ENCODE measurements at regions not wholly inside any gene's neighbourhood (a gene's known extent, or its start where the extent isn't known, plus 50 kb on each side); places are given as distances from the start of the nearest gene placed in this dataset.
"Not testable (repeated sequence)": the region's sequence is repeated elsewhere in the genome, so short reads cannot be mapped to it uniquely, and the experiment has no call there.

GRCh38 chr9:134570151-134570621, 71.4 kb upstream of the COL5A1 start:
- H3K9me3 ChIP-seq: peaks cover 0 to 29% (median 0%) of the 10 kb centered on the region in 4 donors
- no peak overlapping the region for H3K4me3 ChIP-seq
- H3K4me1 ChIP-seq: peaks cover 0 to 18% (median 0%) of the 10 kb centered on the region in 4 donors
- WGBS, 2 donors: 83 to 84% methylated on average over 10 of the region's 10 CpGs
- no peak for DNase-seq (ENCODE audit: low spot score in 2 of 2)
- H3K27ac ChIP-seq: no peak overlapping the region
- H3K27me3 ChIP-seq: no peaks in the 10 kb centered on the region
- no peaks in the 10 kb centered on the region for H3K36me3 ChIP-seq
- no peak for TF ChIP-seq POLR2A (IDR thresholded peaks at IDR 0.05)
- TF ChIP-seq EP300 (IDR thresholded peaks at IDR 0.05): no peak
- TF ChIP-seq, protein P1, sequence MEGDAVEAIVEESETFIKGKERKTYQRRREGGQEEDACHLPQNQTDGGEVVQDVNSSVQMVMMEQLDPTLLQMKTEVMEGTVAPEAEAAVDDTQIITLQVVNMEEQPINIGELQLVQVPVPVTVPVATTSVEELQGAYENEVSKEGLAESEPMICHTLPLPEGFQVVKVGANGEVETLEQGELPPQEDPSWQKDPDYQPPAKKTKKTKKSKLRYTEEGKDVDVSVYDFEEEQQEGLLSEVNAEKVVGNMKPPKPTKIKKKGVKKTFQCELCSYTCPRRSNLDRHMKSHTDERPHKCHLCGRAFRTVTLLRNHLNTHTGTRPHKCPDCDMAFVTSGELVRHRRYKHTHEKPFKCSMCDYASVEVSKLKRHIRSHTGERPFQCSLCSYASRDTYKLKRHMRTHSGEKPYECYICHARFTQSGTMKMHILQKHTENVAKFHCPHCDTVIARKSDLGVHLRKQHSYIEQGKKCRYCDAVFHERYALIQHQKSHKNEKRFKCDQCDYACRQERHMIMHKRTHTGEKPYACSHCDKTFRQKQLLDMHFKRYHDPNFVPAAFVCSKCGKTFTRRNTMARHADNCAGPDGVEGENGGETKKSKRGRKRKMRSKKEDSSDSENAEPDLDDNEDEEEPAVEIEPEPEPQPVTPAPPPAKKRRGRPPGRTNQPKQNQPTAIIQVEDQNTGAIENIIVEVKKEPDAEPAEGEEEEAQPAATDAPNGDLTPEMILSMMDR (IDR thresholded peaks at IDR 0.05): no peak

- TF ChIP-seq, protein P1 (IDR thresholded peaks at IDR 0.05): no peak
- TF ChIP-seq EP300 (IDR thresholded peaks at IDR 0.05) (no peak), POLR2A (IDR thresholded peaks at IDR 0.05) (no peak)
- Histone ChIP-seq H3K4me1 (peaks cover 0 to 22% (median 0%) of the 10 kb centered on the region in 4 donors), H3K27ac (peak overlapping the region in 1 of 4 donors; percentile 24), H3K36me3 (no peaks in the 10 kb centered on the region), H3K27me3 (no peaks in the 10 kb centered on the region), H3K9me3 (peaks cover 0 to 23% (median 0%) of the 10 kb centered on the region in 4 donors), H3K4me3 (no peak overlapping the region)
- WGBS, 2 donors: 70 to 71% methylated on average over 17 to 18 of the region's 18 CpGs
- DNase-seq (ENCODE audit: low spot score in 2 of 2): no peak
Measured at GRCh38 chr9:134570711-134571325, 70.8 kb upstream of the COL5A1 start.

GRCh38 chr9:134571326-134571931, 70.2 kb upstream of the COL5A1 start:
- Histone ChIP-seq H3K4me1 (peaks cover 0 to 22% (median 0%) of the 10 kb centered on the region in 4 donors), H3K27ac (peak overlapping the region in 1 of 4 donors; percentile 24), H3K9me3 (peaks cover 0 to 17% (median 0%) of the 10 kb centered on the region in 4 donors), H3K4me3 (no peak overlapping the region), H3K36me3 (no peaks in the 10 kb centered on the region), H3K27me3 (no peaks in the 10 kb centered on the region)
- TF ChIP-seq EP300 (IDR thresholded peaks at IDR 0.05): no peak
- TF ChIP-seq, protein P1 (IDR thresholded peaks at IDR 0.05): no peak
- no peak for TF ChIP-seq POLR2A (IDR thresholded peaks at IDR 0.05)
- WGBS, 2 donors: 64 to 74% methylated on average over 10 to 12 of the region's 12 CpGs
- peak in 1 of 2 donors; percentile 3 for DNase-seq (ENCODE audit: low spot score in 2 of 2)

DNA sequence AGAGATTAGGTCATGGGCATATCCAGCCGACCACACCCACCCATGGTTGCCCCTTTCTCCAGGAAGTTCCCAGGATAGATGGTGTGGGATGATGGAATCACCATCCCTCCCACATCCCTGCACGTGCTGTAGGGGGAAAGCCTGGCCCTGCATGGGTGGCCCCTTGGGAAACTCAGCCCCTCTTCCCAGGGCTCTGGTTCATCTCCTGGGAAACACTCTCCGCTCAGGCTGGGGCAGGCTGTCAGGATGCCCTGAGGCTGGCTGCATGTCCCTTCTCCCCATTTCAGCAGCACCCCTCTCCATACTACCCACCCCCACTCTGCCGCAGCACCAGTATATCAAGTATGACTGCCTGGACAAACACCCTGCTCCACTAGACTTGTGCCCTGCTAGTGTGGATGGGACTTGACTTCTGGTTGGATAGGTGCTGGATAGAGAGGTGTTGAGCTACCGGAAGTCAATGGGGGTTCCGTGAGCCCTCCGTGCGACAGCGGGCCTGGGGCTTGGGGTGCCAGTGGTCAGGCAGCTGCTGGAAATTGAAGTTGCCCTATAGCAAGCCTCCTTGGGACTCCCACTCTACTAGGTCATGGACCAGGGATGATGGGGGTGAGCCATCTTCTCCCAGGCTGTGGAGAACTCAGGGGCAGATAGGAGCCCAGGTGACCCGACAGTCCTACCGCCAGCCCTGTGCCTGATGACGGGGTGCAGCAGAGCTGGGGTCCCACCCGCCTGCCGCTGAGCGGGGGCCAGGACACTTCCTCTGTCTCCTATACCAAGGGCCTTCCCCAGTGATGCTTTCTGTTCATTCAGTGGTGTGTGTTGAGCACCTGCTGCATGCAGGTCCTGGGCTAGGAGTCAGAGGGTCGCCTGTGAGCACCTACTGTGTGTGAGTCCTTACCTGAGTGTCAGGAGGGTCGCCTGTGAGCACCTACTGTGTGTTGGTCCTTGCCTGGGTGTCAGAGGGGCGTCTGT, 69.4 kb upstream of the COL5A1 start:
- no peak for TF ChIP-seq EP300 (IDR thresholded peaks at IDR 0.05)
- no peak for TF ChIP-seq POLR2A (IDR thresholded peaks at IDR 0.05)
- TF ChIP-seq, protein P1 (IDR thresholded peaks at IDR 0.05): no peak
- no peak overlapping the region for H3K27ac ChIP-seq
- no peak overlapping the region for H3K4me3 ChIP-seq
- H3K36me3 ChIP-seq: no peaks in the 10 kb centered on the region
- H3K4me1 ChIP-seq: peaks cover 0 to 22% (median 0%) of the 10 kb centered on the region in 4 donors
- peaks cover 0 to 9% (median 0%) of the 10 kb centered on the region in 4 donors for H3K9me3 ChIP-seq
- WGBS, 2 donors: 91 to 94% methylated on average over 12 to 17 of the region's 18 CpGs
- peak in 1 of 2 donors; percentile 3 for DNase-seq (ENCODE audit: low spot score in 2 of 2)
- H3K27me3 ChIP-seq: no peaks in the 10 kb centered on the region

- not testable (repeated sequence) for DNase-seq (ENCODE audit: low spot score in 2 of 2); H3K4me3 ChIP-seq; H3K9me3 ChIP-seq; H3K36me3 ChIP-seq; H3K27ac ChIP-seq; H3K27me3 ChIP-seq
- 76 to 78% methylated on average over 5 to 6 of the region's 6 CpGs for WGBS, 2 donors
- H3K4me1 ChIP-seq: peaks cover 0 to 18% (median 0%) of the 10 kb centered on the region in 4 donors
Measured at GRCh38 chr9:134574686-134575085, 66.9 kb upstream of the COL5A1 start.
